GM18498 (cell line): ENCODE measurements at regions not wholly inside any gene's neighbourhood (a gene's known extent, or its start where the extent isn't known, plus 50 kb on each side); places are given as distances from the start of the nearest gene placed in this dataset.
"Not testable (repeated sequence)": the region's sequence is repeated elsewhere in the genome, so short reads cannot be mapped to it uniquely, and the experiment has no call there.

Experiments used
- ATAC-seq: cut with Tn5 transposase; IDR thresholded peaks from one replicate; pipeline ENCODE4 v1.9.1; 2021; ENCODE audit warnings: mild to moderate bottlenecking, moderate library complexity; ENCODE audit not compliant: unreplicated experiment

- ATAC-seq = no peak
These were observed 1084.0 kb upstream of the CDH18 start for GRCh38 chr5:21071986-21072385.

DNA sequence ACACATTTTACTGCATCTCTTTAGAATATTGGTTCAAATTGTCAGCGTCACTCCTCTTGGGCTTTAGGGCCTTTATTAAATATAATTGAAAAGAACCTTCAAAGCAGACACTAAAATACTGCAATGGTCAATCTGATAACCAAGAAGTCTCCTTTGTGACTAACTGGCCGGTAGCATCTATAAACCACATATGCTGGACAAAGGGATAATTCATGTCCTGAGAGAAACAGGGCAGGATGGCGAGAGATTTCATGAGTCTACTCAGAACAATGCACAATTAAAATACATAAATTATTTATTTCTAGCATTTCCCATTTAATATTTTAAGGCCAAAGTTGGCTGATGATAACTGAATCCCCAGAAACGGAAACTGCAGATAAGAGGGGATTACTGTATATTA lies 1083.4 kb upstream of the CDH18 start:
- ATAC-seq = no peak

- no peak for ATAC-seq
These were observed 1082.9 kb upstream of the CDH18 start for GRCh38 chr5:21070858-21071257.

- ATAC-seq = no peak
These were observed 1079.7 kb upstream of the CDH18 start for GRCh38 chr5:21067724-21068123.

GRCh38 chr5:21063146-21063545 lies 1075.1 kb upstream of the CDH18 start:
- ATAC-seq = no peak

DNA sequence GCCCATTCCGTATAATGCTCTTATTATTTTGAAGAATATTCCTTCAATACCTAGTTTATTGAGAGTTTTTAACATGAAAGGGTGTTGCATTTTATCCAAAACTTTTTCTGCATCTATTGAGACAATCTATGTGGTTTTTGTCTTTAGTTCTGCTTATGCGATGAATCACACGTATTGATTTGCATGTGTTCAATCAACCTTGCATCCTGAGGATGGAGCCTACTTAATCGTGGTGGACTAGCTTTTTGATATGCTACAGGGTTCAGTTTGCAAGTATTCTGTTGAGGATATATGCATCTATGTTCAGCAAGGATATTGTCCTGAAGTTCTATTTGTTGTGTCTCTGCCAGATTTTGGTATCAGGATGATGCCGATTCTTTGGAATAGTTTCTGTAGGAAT lies 1070.3 kb upstream of the CDH18 start:
- peak; percentile 99 for ATAC-seq

GRCh38 chr5:21051945-21052344 lies 1063.9 kb upstream of the CDH18 start:
- ATAC-seq = no peak

- no peak for ATAC-seq
These were observed 1061.9 kb upstream of the CDH18 start for GRCh38 chr5:21049901-21050300.

DNA sequence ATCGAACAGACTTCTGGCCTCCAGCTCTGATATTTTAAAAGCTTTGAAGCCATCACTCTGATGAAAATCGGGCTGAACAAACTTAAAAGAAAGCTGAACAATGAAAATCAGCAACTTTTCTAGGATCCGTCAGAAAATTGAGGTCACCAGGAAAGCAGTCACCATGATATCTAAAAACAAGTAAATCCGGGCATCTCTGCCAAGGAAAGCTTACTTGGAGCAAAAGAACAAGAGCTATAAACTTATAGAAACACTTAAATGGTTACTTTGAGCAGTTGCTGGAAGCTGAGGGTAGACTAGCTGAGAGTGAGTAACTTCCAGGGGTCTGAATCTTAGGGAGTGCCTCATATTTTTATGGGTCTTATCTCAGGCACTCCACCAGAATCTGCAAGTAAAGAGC lies 1043.0 kb upstream of the CDH18 start:
- ATAC-seq = no peak

- ATAC-seq = no peak
These were observed 1037.0 kb upstream of the CDH18 start for GRCh38 chr5:21024966-21025365.

- no peak for ATAC-seq
These were observed 1025.2 kb upstream of the CDH18 start for GRCh38 chr5:21013237-21013636.

DNA sequence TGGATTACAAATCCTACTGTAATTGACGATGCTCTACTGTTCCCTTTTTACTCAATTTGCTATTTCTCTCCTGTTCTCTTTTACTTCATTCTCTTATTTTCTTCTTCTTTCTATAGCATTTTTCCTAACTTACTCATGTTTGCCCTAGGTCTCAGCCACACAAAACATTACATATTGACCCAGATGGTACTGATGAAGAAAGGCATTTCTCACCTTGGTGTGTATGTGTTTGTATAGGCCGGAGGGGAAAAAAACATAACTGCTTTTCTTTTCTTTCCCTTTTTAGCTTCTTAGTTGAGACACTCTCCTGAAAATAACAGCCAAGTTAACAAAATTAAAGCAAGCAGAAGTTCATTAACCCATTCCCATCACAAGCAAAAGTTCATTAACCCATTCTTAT lies 1019.8 kb upstream of the CDH18 start:
- ATAC-seq = no peak

DNA sequence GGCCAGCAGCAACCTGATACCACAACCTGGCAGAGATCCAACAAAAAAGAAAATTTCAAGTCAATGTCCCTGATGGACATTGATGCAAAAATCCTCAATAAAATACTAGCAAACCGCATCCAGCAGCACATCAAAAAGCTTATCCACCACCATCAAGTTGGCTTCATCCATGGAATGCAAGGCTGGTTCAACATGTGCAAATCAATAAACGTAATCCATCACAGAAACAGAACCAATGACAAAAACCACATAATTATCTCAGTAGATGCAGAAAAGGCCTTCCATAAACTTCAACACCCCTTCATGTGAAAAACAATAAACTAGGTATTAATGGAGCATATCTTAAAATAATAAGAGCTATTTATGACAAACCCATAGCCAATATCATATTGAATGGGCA lies 1000.9 kb upstream of the CDH18 start:
- not testable (repeated sequence) for ATAC-seq

DNA sequence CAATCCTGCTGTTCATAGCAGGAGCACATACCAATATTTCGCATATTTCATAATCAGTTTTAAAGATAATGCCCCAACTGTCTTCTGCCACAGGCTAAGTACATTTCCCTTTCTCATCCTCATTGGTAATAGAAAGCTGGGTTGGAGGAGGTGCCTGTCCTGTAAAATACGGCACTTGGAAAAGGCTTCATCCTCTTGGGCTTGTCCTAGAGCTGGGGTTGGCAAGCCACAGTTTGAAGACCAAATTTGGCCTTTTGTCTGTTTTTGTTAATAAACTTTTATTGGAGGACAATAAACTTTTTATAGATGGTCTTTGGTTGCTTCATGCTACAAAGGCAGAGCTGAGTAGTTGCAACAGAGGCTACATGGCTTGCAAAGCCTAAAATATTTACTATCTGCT lies 997.8 kb upstream of the CDH18 start:
- no peak for ATAC-seq

- no peak for ATAC-seq
These were observed 986.4 kb upstream of the CDH18 start for GRCh38 chr5:20974426-20974825.

DNA sequence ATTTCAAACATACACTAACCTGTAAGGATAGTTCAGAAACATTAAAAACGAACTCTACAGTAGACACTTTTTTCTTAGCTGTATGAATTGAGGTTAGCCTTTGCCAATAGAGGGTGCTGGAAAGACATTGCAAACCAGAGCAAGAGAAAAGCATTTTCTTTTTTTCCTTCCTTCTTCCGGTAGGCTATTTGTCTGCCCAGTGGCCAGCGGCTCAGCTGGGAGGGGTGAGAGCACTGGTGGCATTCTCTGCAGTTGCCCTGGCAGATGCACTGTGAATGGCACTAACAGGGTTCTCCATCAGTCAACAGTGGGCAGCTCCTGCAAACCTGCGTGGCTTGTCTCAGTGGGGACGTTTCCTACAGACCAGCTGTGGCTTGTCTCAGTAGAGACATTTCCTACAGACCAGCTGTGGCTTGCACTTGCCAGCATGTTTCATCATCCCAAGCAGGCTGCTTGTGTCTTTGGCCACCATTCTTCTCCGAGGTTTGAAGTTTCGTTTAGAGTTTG lies 984.5 kb upstream of the CDH18 start:
- peak; percentile 97 for ATAC-seq

GRCh38 chr5:20959347-20959746 lies 971.3 kb upstream of the CDH18 start:
- no peak for ATAC-seq

- ATAC-seq = no peak
These were observed 970.6 kb upstream of the CDH18 start for GRCh38 chr5:20958641-20959040.

- ATAC-seq = no peak
These were observed 968.1 kb upstream of the CDH18 start for GRCh38 chr5:20956134-20956533.

DNA sequence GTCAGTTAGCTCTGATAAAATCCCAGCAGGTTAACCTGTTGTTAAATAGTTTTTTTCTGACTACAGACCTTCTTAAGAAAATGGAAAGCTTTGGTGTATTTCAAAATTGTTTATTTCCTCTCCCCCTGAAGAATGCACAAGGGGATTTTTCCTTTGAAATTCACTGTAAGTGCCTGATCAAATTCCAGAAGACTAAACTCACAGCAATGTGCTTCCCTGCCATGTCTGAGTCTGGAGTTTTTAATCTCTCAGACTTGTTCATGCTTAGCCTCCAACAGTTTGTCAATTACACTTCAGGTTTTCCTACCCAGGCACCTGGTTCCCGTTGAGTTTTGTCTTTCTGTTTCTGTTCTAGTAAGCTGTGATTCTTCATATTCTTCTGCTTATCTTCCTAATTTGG lies 961.6 kb upstream of the CDH18 start:
- no peak for ATAC-seq

DNA sequence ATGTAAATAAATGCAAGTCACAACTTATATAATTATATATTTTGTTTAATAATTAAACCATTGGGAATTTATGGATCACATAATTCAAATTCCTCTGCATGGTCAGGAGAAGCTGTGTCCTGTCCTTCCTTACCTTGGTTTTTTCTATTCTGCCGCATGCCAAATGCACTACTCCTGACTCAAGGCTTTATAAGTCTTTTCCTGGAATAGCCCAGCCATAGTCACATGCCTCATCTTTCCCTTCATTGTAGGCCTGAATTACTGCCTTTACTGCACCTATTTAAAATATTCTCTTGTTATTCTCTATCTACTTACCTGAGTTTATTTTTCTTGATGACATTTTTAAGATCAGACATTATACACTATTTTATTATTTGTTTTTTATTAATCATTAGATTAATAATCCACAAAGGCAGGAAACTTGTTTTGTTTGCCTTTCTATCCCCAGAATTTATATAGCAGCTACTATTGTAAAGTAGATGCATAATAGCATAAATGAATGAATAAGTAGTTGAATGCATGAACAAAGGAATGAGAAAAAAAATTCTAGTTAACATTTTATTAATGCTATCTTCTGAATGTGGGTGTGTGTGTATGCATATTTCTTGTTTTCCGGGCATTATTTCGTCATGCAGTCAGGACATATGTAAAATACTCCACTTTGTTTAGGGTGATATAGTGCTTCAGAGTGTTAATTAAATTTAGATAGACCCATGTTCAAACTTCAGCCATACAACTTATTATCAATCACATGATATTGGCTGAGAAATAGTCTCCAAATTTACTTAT lies 955.4 kb upstream of the CDH18 start:
- ATAC-seq = not testable (repeated sequence)

- not testable (repeated sequence) for ATAC-seq
These were observed 954.6 kb upstream of the CDH18 start for GRCh38 chr5:20942603-20943002.

- ATAC-seq = not testable (repeated sequence)
These were observed 952.8 kb upstream of the CDH18 start for GRCh38 chr5:20940786-20941185.
